GM21367 (cell line): ENCODE measurements at regions not wholly inside any gene's neighbourhood (a gene's known extent, or its start where the extent isn't known, plus 50 kb on each side); places are given as distances from the start of the nearest gene placed in this dataset.

Experiments used
- ATAC-seq: cut with Tn5 transposase; IDR thresholded peaks from one replicate; pipeline ENCODE4 v1.9.1; 2021; ENCODE audit not compliant: unreplicated experiment

- ATAC-seq, result no peak
Measured at GRCh38 chr18:26703170-26703930, 155.0 kb upstream of the KCTD1 start.

GRCh38 chr18:26702086-26702485, 153.7 kb upstream of the KCTD1 start:
- ATAC-seq, result no peak

- ATAC-seq, result no peak
Measured at GRCh38 chr18:26700728-26701127, 152.4 kb upstream of the KCTD1 start.

- no peak for ATAC-seq
Measured at GRCh38 chr18:26700201-26700600, 151.8 kb upstream of the KCTD1 start.

- ATAC-seq, result no peak
Measured at GRCh38 chr18:26697186-26697884, 149.0 kb upstream of the KCTD1 start.

GRCh38 chr18:26696786-26697185, 148.4 kb upstream of the KCTD1 start:
- ATAC-seq, result no peak

- no peak for ATAC-seq
Measured at GRCh38 chr18:26696308-26696707, 148.0 kb upstream of the KCTD1 start.

- ATAC-seq, result no peak
Measured at GRCh38 chr18:26689226-26689879, 141.0 kb upstream of the KCTD1 start.

GRCh38 chr18:26686532-26686931, 138.2 kb upstream of the KCTD1 start:
- ATAC-seq, result no peak

- ATAC-seq, result no peak
Measured at GRCh38 chr18:26685438-26686157, 137.2 kb upstream of the KCTD1 start.

GRCh38 chr18:26677957-26678356, 129.6 kb upstream of the KCTD1 start:
- no peak for ATAC-seq

- ATAC-seq, result no peak
Measured at GRCh38 chr18:26667046-26667445, 118.7 kb upstream of the KCTD1 start.

GRCh38 chr18:26662996-26663395, 114.6 kb upstream of the KCTD1 start:
- no peak for ATAC-seq

- ATAC-seq, result no peak
Measured at GRCh38 chr18:26657631-26658581, 109.6 kb upstream of the KCTD1 start.

GRCh38 chr18:26656944-26657536, 108.7 kb upstream of the KCTD1 start:
- ATAC-seq, result peak; percentile 57

GRCh38 chr18:26656431-26656943, 108.1 kb upstream of the KCTD1 start:
- peak; percentile 22 for ATAC-seq

- no peak for ATAC-seq
Measured at GRCh38 chr18:26655525-26656430, 107.4 kb upstream of the KCTD1 start.
